Type B pancreatic cell (in vitro differentiated cells): ENCODE measurements at regions not wholly inside any gene's neighbourhood (a gene's known extent, or its start where the extent isn't known, plus 50 kb on each side); places are given as distances from the start of the nearest gene placed in this dataset.
A peak's percentile ranks its signal among the peaks of the same experiment; 100 is the strongest.

Experiments
- DNase-seq: peaks from one replicate; pipeline ENCODE4 v3.0.0; 2021; ENCODE audit warnings: mixed read lengths; ENCODE audit not compliant: unreplicated experiment; ENCODE audit errors: extremely low spot score
- H3K27ac Mint-ChIP-seq: 2 replicates; pipeline ENCODE4 v1.8.0; 2021; ENCODE audit warnings: mild to moderate bottlenecking, mixed read lengths
- H3K27me3 Mint-ChIP-seq: 2 replicates; pipeline ENCODE4 v1.8.0; 2021; ENCODE audit warnings: mixed read lengths
- H3K36me3 Mint-ChIP-seq: 2 replicates; pipeline ENCODE4 v1.8.0; 2021; ENCODE audit warnings: mixed read lengths
- H3K4me1 Mint-ChIP-seq: one replicate; pipeline ENCODE4 v1.8.0; 2021; ENCODE audit warnings: mixed read lengths; ENCODE audit not compliant: unreplicated experiment
- H3K4me3 Mint-ChIP-seq: 2 replicates; pipeline ENCODE4 v1.8.0; 2021; ENCODE audit warnings: mild to moderate bottlenecking, mixed read lengths
- H3K9me3 Mint-ChIP-seq: 2 replicates; pipeline ENCODE4 v1.8.0; 2021; ENCODE audit warnings: mixed read lengths
- TF ChIP-seq, protein P1 (sequence below): fragments of 200-600 bp; sonication (generic); conservative IDR thresholded peaks from 2 replicates; pipeline ENCODE4 v1.5.0; 2021; ENCODE audit warnings: antibody characterized with exemption, mild to moderate bottlenecking

DNA sequence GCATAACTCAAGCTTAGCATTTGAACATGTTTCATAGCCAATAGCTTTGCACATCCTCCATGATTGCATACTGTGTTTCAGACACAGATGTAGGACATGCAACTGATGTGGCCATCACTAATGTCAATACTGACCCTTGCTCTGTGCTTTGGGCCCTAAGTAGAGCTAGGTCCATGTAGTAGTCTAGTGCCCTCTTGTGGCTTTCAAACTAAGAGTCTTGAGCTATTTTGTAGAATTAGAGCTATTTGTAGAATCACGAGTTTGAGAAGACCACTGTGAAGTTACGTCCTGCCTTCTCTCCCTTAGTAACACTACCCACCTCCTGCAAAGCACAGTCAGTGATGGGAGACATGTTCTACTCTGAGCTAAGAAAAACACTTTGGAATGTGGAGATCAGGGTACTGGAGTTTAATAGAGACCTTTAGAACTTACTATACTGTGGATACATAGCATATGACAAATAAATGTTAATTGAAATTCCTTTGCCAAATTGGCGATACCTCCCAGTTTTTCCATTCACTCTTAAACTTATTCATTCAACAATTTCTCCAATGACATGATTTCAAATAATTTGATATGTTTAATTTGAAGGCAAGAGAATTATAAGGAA is 306.5 kb upstream of the TNP1 start:
- Mint-ChIP-seq H3K36me3 (no peaks in the 10 kb centered on the region), H3K4me1 (peaks cover 16% of the 10 kb centered on the region), H3K27ac (no peak overlapping the region), H3K27me3 (peaks cover under 1% of the 10 kb centered on the region), H3K4me3 (no peak overlapping the region), H3K9me3 (no peaks in the 10 kb centered on the region)
- no peak for DNase-seq
- TF ChIP-seq, protein P1, sequence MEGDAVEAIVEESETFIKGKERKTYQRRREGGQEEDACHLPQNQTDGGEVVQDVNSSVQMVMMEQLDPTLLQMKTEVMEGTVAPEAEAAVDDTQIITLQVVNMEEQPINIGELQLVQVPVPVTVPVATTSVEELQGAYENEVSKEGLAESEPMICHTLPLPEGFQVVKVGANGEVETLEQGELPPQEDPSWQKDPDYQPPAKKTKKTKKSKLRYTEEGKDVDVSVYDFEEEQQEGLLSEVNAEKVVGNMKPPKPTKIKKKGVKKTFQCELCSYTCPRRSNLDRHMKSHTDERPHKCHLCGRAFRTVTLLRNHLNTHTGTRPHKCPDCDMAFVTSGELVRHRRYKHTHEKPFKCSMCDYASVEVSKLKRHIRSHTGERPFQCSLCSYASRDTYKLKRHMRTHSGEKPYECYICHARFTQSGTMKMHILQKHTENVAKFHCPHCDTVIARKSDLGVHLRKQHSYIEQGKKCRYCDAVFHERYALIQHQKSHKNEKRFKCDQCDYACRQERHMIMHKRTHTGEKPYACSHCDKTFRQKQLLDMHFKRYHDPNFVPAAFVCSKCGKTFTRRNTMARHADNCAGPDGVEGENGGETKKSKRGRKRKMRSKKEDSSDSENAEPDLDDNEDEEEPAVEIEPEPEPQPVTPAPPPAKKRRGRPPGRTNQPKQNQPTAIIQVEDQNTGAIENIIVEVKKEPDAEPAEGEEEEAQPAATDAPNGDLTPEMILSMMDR: peak; percentile 77

DNA sequence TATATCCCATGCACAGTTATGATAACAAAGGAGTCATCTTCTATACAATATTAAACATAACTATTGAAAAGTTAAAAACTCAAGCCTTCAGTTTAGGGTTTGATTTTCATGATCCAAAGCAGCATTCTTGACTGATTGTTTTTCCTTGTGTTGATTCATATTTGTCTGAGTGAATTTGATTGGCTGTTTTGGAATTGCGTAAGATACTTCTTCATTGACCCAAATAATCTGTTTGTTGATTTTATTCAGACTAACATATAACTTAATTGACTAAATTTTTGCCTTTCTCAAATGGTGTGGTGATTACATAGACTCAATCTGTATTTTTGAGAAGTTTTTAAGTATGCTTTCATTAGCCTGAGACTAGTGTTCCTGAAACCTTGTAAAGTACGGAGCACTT is 305.7 kb upstream of the TNP1 start:
- no peak overlapping the region for H3K4me3 Mint-ChIP-seq
- no peak for DNase-seq
- no peak overlapping the region for H3K27ac Mint-ChIP-seq
- H3K27me3 Mint-ChIP-seq: peaks cover 4% of the 10 kb centered on the region
- H3K4me1 Mint-ChIP-seq: peaks cover 21% of the 10 kb centered on the region
- TF ChIP-seq, protein P1: no peak
- no peaks in the 10 kb centered on the region for H3K36me3 Mint-ChIP-seq
- no peaks in the 10 kb centered on the region for H3K9me3 Mint-ChIP-seq

DNA sequence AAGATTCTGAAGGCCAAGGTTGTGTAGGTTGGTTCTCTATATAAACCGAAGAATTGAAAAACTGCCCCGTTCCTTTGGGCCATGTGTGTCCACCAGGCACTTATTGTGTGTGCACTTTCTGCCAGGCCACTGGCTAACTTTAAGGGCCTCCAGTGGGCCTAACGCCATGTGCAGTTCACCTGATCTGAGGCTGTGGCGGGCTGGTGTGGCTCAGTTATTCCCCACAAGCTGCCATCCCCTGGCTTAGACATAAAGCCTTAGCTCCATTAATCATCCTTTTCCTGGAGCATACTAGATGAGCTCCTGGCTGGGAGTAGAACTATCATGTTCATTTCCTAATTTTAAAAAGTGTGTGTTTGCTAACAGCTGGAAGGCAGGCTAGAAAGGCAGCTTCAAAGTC is 304.1 kb upstream of the TNP1 start:
- Mint-ChIP-seq H3K27me3 (peaks cover 4% of the 10 kb centered on the region), H3K4me3 (no peak overlapping the region), H3K36me3 (no peaks in the 10 kb centered on the region), H3K4me1 (peaks cover 21% of the 10 kb centered on the region), H3K27ac (no peak overlapping the region), H3K9me3 (no peaks in the 10 kb centered on the region)
- TF ChIP-seq, protein P1: no peak
- DNase-seq: no peak

DNA sequence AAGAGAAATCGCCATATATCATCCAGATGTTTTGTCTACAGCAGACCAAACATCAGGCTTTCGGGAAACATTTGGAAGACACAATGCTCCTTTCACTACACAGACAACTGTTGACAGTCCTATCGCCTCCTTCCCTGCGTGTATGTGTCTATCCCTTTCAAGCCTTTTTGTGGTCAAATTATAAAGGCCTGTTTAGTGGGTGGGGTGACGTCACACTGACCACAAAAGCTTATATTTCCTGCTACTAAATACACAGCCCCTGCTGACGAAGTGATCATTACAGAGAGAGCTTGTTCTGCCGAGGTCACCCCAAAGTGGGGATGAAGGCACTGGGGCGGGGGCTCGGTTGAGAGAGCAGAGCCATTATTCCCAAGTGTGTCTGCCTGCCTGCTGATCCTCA is 302.7 kb upstream of the TNP1 start:
- Mint-ChIP-seq H3K4me1 (peaks cover 21% of the 10 kb centered on the region), H3K36me3 (no peaks in the 10 kb centered on the region), H3K27me3 (peaks cover 12% of the 10 kb centered on the region), H3K4me3 (no peak overlapping the region), H3K27ac (no peak overlapping the region), H3K9me3 (no peaks in the 10 kb centered on the region)
- TF ChIP-seq, protein P1: no peak
- no peak for DNase-seq

DNA sequence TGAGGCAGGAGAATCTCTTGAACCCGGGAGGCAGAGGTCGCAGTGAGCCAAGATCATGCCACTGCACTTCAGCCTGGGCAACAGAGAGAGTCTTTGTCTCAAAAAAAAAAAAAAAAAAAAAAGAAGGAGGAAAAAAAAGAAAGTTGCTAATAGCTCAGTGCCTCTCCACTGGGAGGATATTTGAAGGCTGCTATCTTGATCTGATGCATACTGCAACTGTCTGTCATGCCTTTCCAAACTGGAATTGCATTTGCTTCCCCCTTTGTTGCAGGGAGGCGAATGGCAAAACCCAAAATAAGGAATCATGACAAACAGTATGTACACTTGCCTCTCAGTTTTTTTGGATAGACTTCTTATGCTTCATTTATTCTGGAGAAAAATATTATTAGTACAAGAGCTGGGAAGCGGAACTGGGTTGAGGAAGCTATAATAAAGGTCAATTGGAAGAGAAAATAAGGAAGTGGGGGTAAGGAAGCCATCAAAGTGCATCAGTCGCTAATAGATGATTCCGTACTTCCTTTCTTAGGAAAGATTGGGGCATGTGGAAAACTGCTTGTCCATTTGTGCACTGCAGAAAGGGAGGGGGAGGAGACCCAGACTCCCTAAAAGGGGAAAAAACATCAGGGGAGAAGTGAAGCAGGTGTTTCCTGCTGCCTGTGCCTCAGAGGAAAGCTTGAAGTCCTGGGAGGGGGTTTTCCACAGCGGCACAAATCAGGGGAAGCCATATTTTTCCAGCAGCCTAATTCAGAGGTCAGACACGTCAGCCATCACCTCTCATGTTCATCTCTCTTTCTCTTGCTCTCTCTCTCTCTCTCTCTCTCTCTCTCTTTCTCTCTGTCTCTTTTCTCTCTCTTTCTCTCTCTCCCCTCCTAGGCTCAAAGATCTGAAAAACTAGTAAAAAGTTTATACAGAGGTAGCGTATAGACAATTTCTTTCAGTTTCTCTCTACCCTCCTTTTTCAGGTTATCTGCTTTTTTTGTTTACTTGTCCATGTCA is 301.4 kb upstream of the TNP1 start:
- no peaks in the 10 kb centered on the region for H3K9me3 Mint-ChIP-seq
- peaks cover 12% of the 10 kb centered on the region for H3K27me3 Mint-ChIP-seq
- H3K36me3 Mint-ChIP-seq: no peaks in the 10 kb centered on the region
- no peak overlapping the region for H3K4me3 Mint-ChIP-seq
- TF ChIP-seq, protein P1: no peak
- DNase-seq: no peak
- peaks cover 21% of the 10 kb centered on the region for H3K4me1 Mint-ChIP-seq
- no peak overlapping the region for H3K27ac Mint-ChIP-seq
